GM12878 (cell line): ENCODE measurements at regions not wholly inside any gene's neighbourhood (a gene's known extent, or its start where the extent isn't known, plus 50 kb on each side); places are given as distances from the start of the nearest gene placed in this dataset.
"Not testable (repeated sequence)": the region's sequence is repeated elsewhere in the genome, so short reads cannot be mapped to it uniquely, and the experiment has no call there.

Experiments
- ATAC-seq: fragments of 200-7000 bp; cut with Tn5 transposase; 3 replicates; pipeline ENCODE4 v1.9.1; 2020; ENCODE audit warnings: mild to moderate bottlenecking, moderate library complexity
- BruUV-seq: library from RNA; stranded (reverse); fragments of 400-500 nt; replicated peaks from 2 replicates; lab custom pipeline; 2021; lab: Mats Ljungman, UMichigan
- CTCF ChIA-PET: fragments of 300-600 bp; sonication (Branson Sonifier 250); formaldehyde crosslinking; extraction: SDS; loops from one replicate; lab custom pipeline; 2021; ENCODE audit warnings: inconsistent platforms; lab: Yijun Ruan, JAX
- POLR2A ChIA-PET: fragments of 350-600 bp; formaldehyde crosslinking; extraction: SDS; loops from one replicate; lab custom pipeline; 2021; ENCODE audit warnings: inconsistent platforms; lab: Charles Lee
- RAD21 ChIA-PET: fragments of 300-600 bp; sonication (Branson Sonifier 250); formaldehyde crosslinking; loops from one replicate; lab custom pipeline; 2023; ENCODE audit warnings: antibody characterized with exemption; ENCODE audit not compliant: unreplicated experiment; lab: Charles Lee
- SMC1A ChIA-PET: fragments of 300-600 bp; sonication (Branson Sonifier 250); formaldehyde crosslinking; loops from one replicate; lab custom pipeline; 2023; ENCODE audit not compliant: unreplicated experiment, uncharacterized antibody; lab: Charles Lee
- DNase-seq: peaks from one replicate; pipeline ENCODE4 v3.0.0-alpha.2; 2011; ENCODE audit warnings: low read depth, low spot score
- FAIRE-seq: peaks from 3 replicates; lab custom pipeline; 2011; peaks lifted over from hg19 to GRCh38; lab: Jason Lieb, UNC
- H2AFZ ChIP-seq: 2 replicates; pipeline ENCODE4 v1.6.0; 2011; ENCODE audit warnings: low read depth, low read length, control low read depth; ENCODE audit not compliant: control insufficient read depth
- H3K27ac ChIP-seq: 2 replicates; pipeline ENCODE4 v1.5.1; 2011; ENCODE audit warnings: control low read depth; ENCODE audit not compliant: control insufficient read depth, insufficient read depth
- H3K27me3 ChIP-seq, 2 experiments: replicated peaks in 1 of 2; 2 replicates each; pipeline versions ENCODE4 v1.6.0 to v1.6.1; 2011; ENCODE audit warnings: low read length in 1 of 2; ENCODE audit not compliant: control insufficient read depth in 2 of 2, insufficient read depth in 2 of 2
- H3K36me3 ChIP-seq, 2 experiments: 2 replicates each; pipeline ENCODE4 v1.5.1; 2011; ENCODE audit warnings: low read length in 1 of 2; ENCODE audit not compliant: control insufficient read depth in 2 of 2, insufficient read depth in 2 of 2
- H3K4me1 ChIP-seq: 2 replicates; pipeline ENCODE4 v1.6.1; 2011; ENCODE audit warnings: mild to moderate bottlenecking, low read length, moderate library complexity, mixed read lengths; ENCODE audit not compliant: control insufficient read depth, insufficient read depth
- H3K4me2 ChIP-seq: 2 replicates; pipeline ENCODE4 v1.6.0; 2011; ENCODE audit warnings: control low read depth; ENCODE audit not compliant: control insufficient read depth, insufficient read depth
- H3K4me3 ChIP-seq: fragments of 200-600 bp; sonication (generic); 2 replicates; pipeline ENCODE4 v1.5.1; 2016
- H3K79me2 ChIP-seq: 2 replicates; pipeline ENCODE4 v1.6.0; 2011; ENCODE audit warnings: low read length; ENCODE audit not compliant: control insufficient read depth, insufficient read depth
- H3K9ac ChIP-seq: 2 replicates; pipeline ENCODE4 v1.8.0; 2011; ENCODE audit warnings: low read length, control low read depth, mixed read lengths; ENCODE audit not compliant: control insufficient read depth, insufficient read depth
- H3K9me3 ChIP-seq: replicated peaks from 3 replicates; pipeline ENCODE4 v1.5.1; 2011; ENCODE audit warnings: mild to moderate bottlenecking, low read length; ENCODE audit not compliant: control insufficient read depth, insufficient read depth
- H4K20me1 ChIP-seq: 2 replicates; pipeline ENCODE4 v1.6.0; 2011; ENCODE audit not compliant: control insufficient read depth, insufficient read depth
- WGBS: methylation state at CpG from one replicate; pipeline ENCODE4 v1.1.6; 2016; ENCODE audit warnings: low lambda C conversion rate; ENCODE audit not compliant: insufficient replicate concordance, insufficient coverage; ENCODE audit errors: missing lambda C conversion rate; 5-methylcytosine and 5-hydroxymethylcytosine counted together
- in situ Hi-C: fragments of 300-500 bp; cut with MboI; formaldehyde crosslinking; loops from 9 replicates; pipeline ENCODE4 v1.14.3; 2018; ENCODE audit warnings: mixed read lengths
- intact Hi-C: fragments of 100-400 bp; cut with micrococcal nuclease; formaldehyde crosslinking; loops from one replicate; pipeline ENCODE4 v1.14.2; 2022; ENCODE audit not compliant: unreplicated experiment

- WGBS: no CpG with 5 or more reads among the region's 25 CpGs
- RAD21 ChIA-PET, intact Hi-C loops, H4K20me1 ChIP-seq, in situ Hi-C loops, H3K27me3 ChIP-seq, H3K4me2 ChIP-seq, H3K4me3 ChIP-seq, H2AFZ ChIP-seq, H3K9ac ChIP-seq, DNase-seq, H3K27ac ChIP-seq, CTCF ChIA-PET, BruUV-seq, H3K4me1 ChIP-seq, FAIRE-seq, POLR2A ChIA-PET, SMC1A ChIA-PET, H3K36me3 ChIP-seq, H3K79me2 ChIP-seq, H3K9me3 ChIP-seq: not testable (repeated sequence)
- peak; percentile 69 for ATAC-seq
Observed at GRCh38 chr21:7129884-7130710, 3391.3 kb upstream of the TPTE start.
